ENCODE measurements at regions not wholly inside any gene's neighbourhood (a gene's known extent, or its start where the extent isn't known, plus 50 kb on each side); places are given as distances from the start of the nearest gene placed in this dataset.

DNA sequence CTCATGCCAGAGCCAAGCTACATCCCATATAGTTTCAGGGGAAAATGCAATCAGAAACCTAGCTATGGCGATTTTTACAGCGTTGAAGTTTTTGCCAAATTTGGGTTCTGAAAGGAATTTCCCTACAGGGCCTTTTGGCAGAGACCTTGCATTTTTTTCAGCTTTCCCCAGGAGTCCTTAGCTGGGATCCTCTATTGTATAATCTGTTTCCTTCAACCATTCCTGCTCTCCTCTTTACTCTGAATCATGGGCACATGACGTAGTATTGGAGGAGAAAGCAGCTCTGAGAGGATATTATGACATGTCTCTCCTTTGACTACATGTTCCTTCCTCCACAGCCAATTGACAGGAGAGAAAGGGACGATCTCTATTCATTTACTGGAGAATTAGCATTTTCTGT, 118.5 kb upstream of the ERCC6L2 start:
- H3K4me1 ChIP-seq (ENCODE audit: insufficient read depth) = peaks cover 52% of the 10 kb centered on the region
- no peaks in the 10 kb centered on the region for H3K9me2 ChIP-seq (replicated peaks; ENCODE audit: insufficient read depth)
- H3K27ac ChIP-seq = peak overlapping the region; percentile 56
- no peaks in the 10 kb centered on the region for H3K79me2 ChIP-seq
- WGBS (ENCODE audit: low lambda C conversion rate, missing lambda C conversion rate) = 41% methylated on average over 4 of the region's 4 CpGs
- H3K27me3 ChIP-seq = no peaks in the 10 kb centered on the region
- no peak overlapping the region for H2AFZ ChIP-seq
- H4K20me1 ChIP-seq (ENCODE audit: insufficient read depth, poor library complexity, severe bottlenecking) = no peaks in the 10 kb centered on the region
- no peak for TF ChIP-seq EZH2phosphoT487 (IDR thresholded peaks at IDR 0.05; ENCODE audit: low read depth, severe bottlenecking, unreplicated experiment)
- TF ChIP-seq, protein P1, sequence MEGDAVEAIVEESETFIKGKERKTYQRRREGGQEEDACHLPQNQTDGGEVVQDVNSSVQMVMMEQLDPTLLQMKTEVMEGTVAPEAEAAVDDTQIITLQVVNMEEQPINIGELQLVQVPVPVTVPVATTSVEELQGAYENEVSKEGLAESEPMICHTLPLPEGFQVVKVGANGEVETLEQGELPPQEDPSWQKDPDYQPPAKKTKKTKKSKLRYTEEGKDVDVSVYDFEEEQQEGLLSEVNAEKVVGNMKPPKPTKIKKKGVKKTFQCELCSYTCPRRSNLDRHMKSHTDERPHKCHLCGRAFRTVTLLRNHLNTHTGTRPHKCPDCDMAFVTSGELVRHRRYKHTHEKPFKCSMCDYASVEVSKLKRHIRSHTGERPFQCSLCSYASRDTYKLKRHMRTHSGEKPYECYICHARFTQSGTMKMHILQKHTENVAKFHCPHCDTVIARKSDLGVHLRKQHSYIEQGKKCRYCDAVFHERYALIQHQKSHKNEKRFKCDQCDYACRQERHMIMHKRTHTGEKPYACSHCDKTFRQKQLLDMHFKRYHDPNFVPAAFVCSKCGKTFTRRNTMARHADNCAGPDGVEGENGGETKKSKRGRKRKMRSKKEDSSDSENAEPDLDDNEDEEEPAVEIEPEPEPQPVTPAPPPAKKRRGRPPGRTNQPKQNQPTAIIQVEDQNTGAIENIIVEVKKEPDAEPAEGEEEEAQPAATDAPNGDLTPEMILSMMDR (IDR thresholded peaks at IDR 0.05; ENCODE audit: poor library complexity) = no peak
- no peak for TF ChIP-seq EZH2 (IDR thresholded peaks at IDR 0.05; ENCODE audit: borderline replicate concordance)
- no peaks in the 10 kb centered on the region for H3K36me3 ChIP-seq (replicated peaks; ENCODE audit: insufficient read depth, low read depth)
- H3K4me3 ChIP-seq = no peak overlapping the region
- peak overlapping the region; percentile 12 for H3K4me2 ChIP-seq
- DNase-seq (ENCODE audit: low spot score) = no peak
- H3K9me3 ChIP-seq (ENCODE audit: low read depth) = no peaks in the 10 kb centered on the region

DNA sequence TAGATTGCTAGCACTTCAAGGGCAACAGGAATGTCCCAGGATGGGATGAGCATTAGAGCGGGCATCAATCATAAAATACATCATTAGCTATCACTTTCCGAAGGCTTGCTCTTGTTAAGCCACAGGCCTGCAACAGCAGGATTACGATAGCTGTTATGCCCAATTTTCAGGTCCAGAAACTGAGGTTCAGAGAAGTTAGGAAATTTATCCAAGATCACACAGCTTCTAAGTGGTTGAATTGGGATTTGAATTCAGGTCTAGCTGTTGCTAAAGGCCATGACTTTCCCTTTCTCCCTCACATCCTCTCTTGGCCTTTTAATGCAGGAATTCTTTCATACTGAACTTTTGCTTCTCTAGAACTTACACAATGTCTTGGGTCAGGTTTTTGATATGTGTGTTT, 119.4 kb upstream of the ERCC6L2 start:
- Histone ChIP-seq H3K9me3 (ENCODE audit: low read depth) (no peaks in the 10 kb centered on the region), H3K4me3 (no peak overlapping the region), H4K20me1 (ENCODE audit: insufficient read depth, poor library complexity, severe bottlenecking) (no peaks in the 10 kb centered on the region), H3K36me3 (replicated peaks; ENCODE audit: insufficient read depth, low read depth) (no peaks in the 10 kb centered on the region), H3K27me3 (no peaks in the 10 kb centered on the region), H3K4me1 (ENCODE audit: insufficient read depth) (peaks cover 50% of the 10 kb centered on the region), H3K27ac (no peak overlapping the region), H3K79me2 (no peaks in the 10 kb centered on the region), H3K4me2 (no peak overlapping the region), H2AFZ (no peak overlapping the region), H3K9me2 (replicated peaks; ENCODE audit: insufficient read depth) (no peaks in the 10 kb centered on the region)
- 100% methylated on average over 3 of the region's 3 CpGs for WGBS (ENCODE audit: low lambda C conversion rate, missing lambda C conversion rate)
- DNase-seq (ENCODE audit: low spot score) = no peak
- TF ChIP-seq EZH2 (IDR thresholded peaks at IDR 0.05; ENCODE audit: borderline replicate concordance) (no peak), EZH2phosphoT487 (IDR thresholded peaks at IDR 0.05; ENCODE audit: low read depth, severe bottlenecking, unreplicated experiment) (no peak)
- TF ChIP-seq, protein P1 (IDR thresholded peaks at IDR 0.05; ENCODE audit: poor library complexity) = no peak

GRCh38 chr9:95755421-95755730, 120.1 kb upstream of the ERCC6L2 start:
- Histone ChIP-seq H3K9me3 (ENCODE audit: low read depth) (no peaks in the 10 kb centered on the region), H2AFZ (no peak overlapping the region), H3K27me3 (no peaks in the 10 kb centered on the region), H3K4me1 (ENCODE audit: insufficient read depth) (peaks cover 44% of the 10 kb centered on the region), H3K4me3 (no peak overlapping the region), H3K27ac (no peak overlapping the region), H3K36me3 (replicated peaks; ENCODE audit: insufficient read depth, low read depth) (no peaks in the 10 kb centered on the region), H3K4me2 (no peak overlapping the region), H3K9me2 (replicated peaks; ENCODE audit: insufficient read depth) (no peaks in the 10 kb centered on the region), H4K20me1 (ENCODE audit: insufficient read depth, poor library complexity, severe bottlenecking) (no peaks in the 10 kb centered on the region), H3K79me2 (no peaks in the 10 kb centered on the region)
- DNase-seq (ENCODE audit: low spot score) = no peak
- WGBS (ENCODE audit: low lambda C conversion rate, missing lambda C conversion rate) = 78% methylated on average over 3 of the region's 3 CpGs
- no peak for TF ChIP-seq EZH2 (IDR thresholded peaks at IDR 0.05; ENCODE audit: borderline replicate concordance)
- TF ChIP-seq, protein P1 (IDR thresholded peaks at IDR 0.05; ENCODE audit: poor library complexity) = no peak
- no peak for TF ChIP-seq EZH2phosphoT487 (IDR thresholded peaks at IDR 0.05; ENCODE audit: low read depth, severe bottlenecking, unreplicated experiment)
